ENCODE measurements at regions not wholly inside any gene's neighbourhood (a gene's known extent, or its start where the extent isn't known, plus 50 kb on each side); places are given as distances from the start of the nearest gene placed in this dataset.
"Not testable (repeated sequence)": the region's sequence is repeated elsewhere in the genome, so short reads cannot be mapped to it uniquely, and the experiment has no call there.

- TF ChIP-seq TAF1 (IDR thresholded peaks at IDR 0.05; ENCODE audit: borderline replicate concordance, low read depth, low read length); POLR2AphosphoS5 (IDR thresholded peaks at IDR 0.05; ENCODE audit: low read depth, low read length); POLR2A (IDR thresholded peaks at IDR 0.05; ENCODE audit: low read depth, low read length): not testable (repeated sequence)
These were observed 102.8 kb upstream of the GAS1 start for GRCh38 chr9:87049929-87050608.

All from GM12892 (cell line).